GM10266 (cell line): ENCODE measurements at regions not wholly inside any gene's neighbourhood (a gene's known extent, or its start where the extent isn't known, plus 50 kb on each side); places are given as distances from the start of the nearest gene placed in this dataset.

Experiments used
- DNase-seq: peaks from one replicate; pipeline ENCODE4 v3.0.0; 2012; ENCODE audit errors: extremely low spot score
- TF ChIP-seq, protein P1 (sequence below): IDR thresholded peaks from 2 replicates; pipeline ENCODE4 v1.5.1; 2012; ENCODE audit warnings: mild to moderate bottlenecking, low read depth; ENCODE audit not compliant: control insufficient read depth, insufficient read depth; ENCODE audit errors: missing control alignments

DNA sequence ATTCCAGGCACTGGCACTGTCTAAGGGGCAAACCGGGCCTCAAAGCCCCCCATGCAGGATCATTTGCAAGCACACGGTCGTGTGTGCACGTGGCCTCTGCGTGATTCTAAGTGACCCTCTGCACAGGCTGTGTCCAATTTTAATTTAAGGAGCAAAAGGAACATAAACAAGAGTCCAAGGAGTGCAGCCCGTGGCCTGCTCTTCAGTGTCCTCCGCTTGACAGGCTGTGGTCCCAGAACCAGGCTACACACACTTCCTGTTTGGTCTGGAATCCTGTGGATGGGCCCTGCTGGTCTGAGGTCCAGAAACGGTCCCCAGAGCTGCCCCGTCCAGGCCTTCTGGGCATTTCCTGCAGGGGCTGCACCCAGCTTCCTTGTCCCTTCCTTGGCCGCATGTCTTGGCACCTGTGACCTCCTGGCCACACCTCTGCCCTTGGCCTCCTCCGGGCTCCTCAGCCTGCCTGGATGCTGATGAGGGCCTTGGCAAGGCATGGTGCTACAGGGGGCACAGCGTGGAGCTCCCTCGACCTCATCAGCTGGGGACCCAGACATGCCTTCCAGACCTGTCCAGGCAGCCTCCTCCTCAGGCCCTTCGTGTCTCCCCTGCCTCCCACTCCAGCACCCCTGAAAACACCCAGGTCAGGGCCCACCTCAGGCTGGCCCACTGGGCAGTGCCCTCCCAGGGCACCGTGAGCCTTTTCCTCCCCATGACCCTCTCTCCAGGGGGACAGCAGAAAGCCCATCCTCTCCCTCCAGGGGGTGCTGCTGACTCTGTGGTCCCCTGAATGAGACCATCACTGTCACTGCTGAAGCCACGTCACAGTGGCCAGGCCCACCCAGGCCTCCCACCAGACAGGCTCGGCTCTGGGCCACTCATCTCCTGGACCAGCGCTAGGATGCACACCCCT lies 136.4 kb upstream of the GPC1 start:
- DNase-seq, result no peak
- TF ChIP-seq, protein P1, sequence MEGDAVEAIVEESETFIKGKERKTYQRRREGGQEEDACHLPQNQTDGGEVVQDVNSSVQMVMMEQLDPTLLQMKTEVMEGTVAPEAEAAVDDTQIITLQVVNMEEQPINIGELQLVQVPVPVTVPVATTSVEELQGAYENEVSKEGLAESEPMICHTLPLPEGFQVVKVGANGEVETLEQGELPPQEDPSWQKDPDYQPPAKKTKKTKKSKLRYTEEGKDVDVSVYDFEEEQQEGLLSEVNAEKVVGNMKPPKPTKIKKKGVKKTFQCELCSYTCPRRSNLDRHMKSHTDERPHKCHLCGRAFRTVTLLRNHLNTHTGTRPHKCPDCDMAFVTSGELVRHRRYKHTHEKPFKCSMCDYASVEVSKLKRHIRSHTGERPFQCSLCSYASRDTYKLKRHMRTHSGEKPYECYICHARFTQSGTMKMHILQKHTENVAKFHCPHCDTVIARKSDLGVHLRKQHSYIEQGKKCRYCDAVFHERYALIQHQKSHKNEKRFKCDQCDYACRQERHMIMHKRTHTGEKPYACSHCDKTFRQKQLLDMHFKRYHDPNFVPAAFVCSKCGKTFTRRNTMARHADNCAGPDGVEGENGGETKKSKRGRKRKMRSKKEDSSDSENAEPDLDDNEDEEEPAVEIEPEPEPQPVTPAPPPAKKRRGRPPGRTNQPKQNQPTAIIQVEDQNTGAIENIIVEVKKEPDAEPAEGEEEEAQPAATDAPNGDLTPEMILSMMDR, result no peak

DNA sequence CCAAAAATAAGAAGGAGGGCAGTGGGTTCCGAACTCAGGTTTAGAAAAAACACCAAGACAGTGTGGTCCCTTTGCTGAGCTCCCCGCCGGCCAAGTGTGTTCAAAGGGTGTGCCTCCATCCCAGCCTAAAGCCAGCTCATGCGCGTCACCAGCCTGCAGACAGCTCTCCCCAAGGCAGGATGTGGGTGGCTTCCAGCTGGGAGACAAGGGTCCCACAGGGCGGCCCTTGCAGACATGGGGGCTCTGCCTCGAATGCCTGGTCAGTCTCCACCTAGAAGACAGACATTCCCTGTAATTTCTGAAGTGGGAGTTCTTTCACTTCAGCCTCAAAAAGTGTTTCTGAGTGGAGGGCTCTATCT lies 135.8 kb upstream of the GPC1 start:
- DNase-seq, result no peak
- TF ChIP-seq, protein P1, result no peak

DNA sequence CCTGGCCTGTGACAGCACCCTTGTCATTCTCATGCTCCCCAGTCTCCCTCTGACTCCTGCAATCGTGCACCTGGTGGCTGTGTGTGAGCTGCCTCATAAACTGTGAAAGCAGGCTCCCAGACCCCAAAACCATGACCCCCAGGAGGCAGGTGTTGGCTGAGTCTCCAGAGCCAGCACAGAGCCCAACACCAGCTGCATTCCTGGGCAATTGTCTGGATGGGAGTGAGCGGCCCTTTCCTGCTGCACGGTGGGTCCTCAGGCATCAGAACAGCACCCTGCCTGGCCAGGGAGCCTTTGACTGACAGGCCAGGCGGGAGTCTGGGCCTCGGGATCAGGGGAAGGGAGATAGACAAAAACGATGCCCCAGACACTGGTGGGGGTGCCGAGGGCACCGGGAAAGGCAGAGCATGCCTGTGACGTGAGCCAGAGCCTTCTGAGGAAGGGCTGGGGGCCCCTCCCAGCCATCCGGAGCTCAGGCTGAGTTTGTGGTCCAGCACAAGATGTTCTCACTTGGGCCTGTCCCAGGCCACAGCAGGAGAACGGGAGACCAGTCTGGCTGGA lies 135.1 kb upstream of the GPC1 start:
- DNase-seq, result no peak
- TF ChIP-seq, protein P1, result no peak

DNA sequence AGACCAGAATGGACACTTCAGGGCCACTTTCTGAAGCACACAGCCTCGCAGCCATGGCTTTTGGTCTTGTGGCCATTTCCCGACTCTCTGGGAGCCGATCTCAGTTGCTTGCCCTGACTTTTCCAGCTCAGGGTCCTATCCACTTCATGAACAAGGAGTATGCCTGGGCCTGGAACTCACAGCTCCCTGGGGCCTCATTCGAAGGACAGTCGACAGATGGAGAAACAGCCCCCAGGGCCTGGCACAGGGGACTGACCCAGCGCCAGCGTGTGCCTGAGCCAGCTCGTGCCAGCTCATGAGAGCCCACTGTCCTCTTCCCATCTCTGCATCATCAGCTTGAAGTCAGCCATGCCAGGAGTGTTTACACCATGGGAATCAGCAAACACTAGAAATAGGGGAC lies 134.6 kb upstream of the GPC1 start:
- TF ChIP-seq, protein P1, result no peak

DNA sequence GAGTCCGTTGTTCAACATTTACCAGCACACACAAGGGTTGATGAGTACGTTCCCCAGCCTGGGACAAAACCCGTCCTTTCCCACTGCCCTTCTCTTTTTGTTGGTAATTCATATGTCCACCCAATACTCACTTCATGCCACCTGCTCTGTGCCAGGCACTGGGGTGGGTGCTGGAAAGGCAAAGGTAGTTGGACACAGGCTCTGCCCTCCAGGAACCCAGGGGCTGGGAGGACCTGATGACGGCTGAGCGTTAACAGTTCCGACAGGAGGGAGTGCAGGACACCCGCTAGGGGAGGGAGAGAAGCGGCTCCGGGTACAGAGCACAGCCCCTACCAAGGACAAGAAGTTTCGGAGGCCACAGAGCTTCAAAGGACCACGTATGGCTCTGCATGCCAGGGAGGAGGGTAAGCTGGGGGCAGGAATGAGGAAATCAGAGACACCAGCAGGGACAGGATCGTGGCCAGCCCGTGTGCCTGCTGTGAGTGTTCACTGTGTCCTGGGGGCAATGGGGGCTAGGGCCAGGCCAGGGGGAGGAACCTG lies 134.1 kb upstream of the GPC1 start:
- TF ChIP-seq, protein P1, result no peak
- DNase-seq, result no peak

More for the DNA sequence above, 134.6 kb upstream of the GPC1 start:
- DNase-seq, result no peak

DNA sequence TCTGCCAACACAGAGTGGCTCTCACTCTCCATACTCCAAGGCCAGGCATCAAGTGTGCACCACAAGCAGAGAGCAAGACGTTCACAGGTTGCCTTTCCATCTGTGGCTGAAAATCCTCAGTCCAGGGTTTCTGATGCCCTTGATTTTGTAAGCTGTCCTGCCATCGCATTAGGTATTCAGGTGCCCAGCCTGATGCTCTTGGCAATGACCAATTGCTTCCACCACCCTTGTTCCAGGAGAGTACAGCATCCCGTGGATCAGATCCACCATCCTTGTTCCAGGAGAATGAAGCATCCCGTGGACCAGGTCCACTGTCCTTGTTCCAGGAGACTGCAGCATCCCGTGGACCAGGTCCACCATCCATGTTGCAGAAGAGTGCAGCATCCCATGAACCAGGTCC lies 133.4 kb upstream of the GPC1 start:
- TF ChIP-seq, protein P1, result no peak
- no peak for DNase-seq
